BLaER1 treated with 17β-estradiol and CSF1 and Interleukin-3, amounts not matched to agents 10 nM and 100 nM (cell line): ENCODE measurements at regions not wholly inside any gene's neighbourhood (a gene's known extent, or its start where the extent isn't known, plus 50 kb on each side); places are given as distances from the start of the nearest gene placed in this dataset.

Experiments
- H3K27ac ChIP-seq, 11 experiments: shearing (Covaris generic); formaldehyde crosslinking; 2 replicates each; pipeline ENCODE4 v1.8.1; 2022
- H3K27me3 ChIP-seq, 11 experiments: shearing (Covaris generic); formaldehyde crosslinking; 2 replicates each; pipeline ENCODE4 v1.8.1; 2022
- H3K36me3 ChIP-seq, 11 experiments: shearing (Covaris generic); formaldehyde crosslinking; 2 replicates each; pipeline ENCODE4 v1.8.1; 2022
- H3K4me1 ChIP-seq, 10 experiments: shearing (Covaris generic); formaldehyde crosslinking; 2 replicates each; pipeline ENCODE4 v1.8.1; 2022
- H3K4me2 ChIP-seq, 11 experiments: shearing (Covaris generic); formaldehyde crosslinking; 2 replicates each; pipeline ENCODE4 v1.8.1; 2022
- H3K4me3 ChIP-seq, 10 experiments: shearing (Covaris generic); formaldehyde crosslinking; 2 replicates each; pipeline ENCODE4 v1.8.1; 2022
- H3K9ac ChIP-seq, 11 experiments: shearing (Covaris generic); formaldehyde crosslinking; 2 replicates each; pipeline ENCODE4 v1.8.1; 2022
- H3K9me3 ChIP-seq, 11 experiments: shearing (Covaris generic); formaldehyde crosslinking; replicated peaks in 1 of 11; 2 replicates each; pipeline ENCODE4 v1.8.1; 2022
- H4K20me1 ChIP-seq, 11 experiments: shearing (Covaris generic); formaldehyde crosslinking; 2 replicates each; pipeline ENCODE4 v1.8.1; 2022
- Cebpa-rat ChIP-seq, 11 experiments: shearing (Covaris generic); IDR thresholded peaks; 2 replicates each; pipeline ENCODE4 v1.8.1; 2022

DNA sequence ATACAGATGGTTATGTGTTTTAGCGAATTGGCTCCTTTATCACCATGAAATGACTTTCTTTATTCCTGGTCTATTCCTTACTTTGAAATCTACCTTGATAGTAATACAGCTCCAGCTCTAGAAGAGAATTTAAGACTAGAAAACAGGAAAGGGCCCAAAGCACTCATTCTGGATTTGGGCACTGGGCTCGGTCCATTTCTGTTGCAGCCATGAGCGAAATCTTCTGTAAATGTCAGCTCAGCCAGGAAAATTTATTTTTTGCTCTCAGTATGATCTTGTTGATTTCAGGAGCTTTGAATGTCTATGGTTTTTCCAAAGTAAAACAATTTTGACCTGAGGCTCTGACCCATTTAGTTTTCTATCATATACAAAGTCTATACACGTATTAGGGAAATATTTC, 104.1 kb downstream of the DIRAS2 start:
- no peak for TF ChIP-seq Cebpa-rat (IDR thresholded peaks at IDR 0.05)
- Histone ChIP-seq H4K20me1 (no peaks in the 10 kb centered on the region), H3K4me3 (no peak overlapping the region), H3K9me3 (no peaks in the 10 kb centered on the region), H3K4me1 (no peaks in the 10 kb centered on the region), H3K36me3 (no peaks in the 10 kb centered on the region), H3K27ac (no peak overlapping the region), H3K9ac (no peak overlapping the region), H3K4me2 (no peak overlapping the region), H3K27me3 (no peaks in the 10 kb centered on the region)

DNA sequence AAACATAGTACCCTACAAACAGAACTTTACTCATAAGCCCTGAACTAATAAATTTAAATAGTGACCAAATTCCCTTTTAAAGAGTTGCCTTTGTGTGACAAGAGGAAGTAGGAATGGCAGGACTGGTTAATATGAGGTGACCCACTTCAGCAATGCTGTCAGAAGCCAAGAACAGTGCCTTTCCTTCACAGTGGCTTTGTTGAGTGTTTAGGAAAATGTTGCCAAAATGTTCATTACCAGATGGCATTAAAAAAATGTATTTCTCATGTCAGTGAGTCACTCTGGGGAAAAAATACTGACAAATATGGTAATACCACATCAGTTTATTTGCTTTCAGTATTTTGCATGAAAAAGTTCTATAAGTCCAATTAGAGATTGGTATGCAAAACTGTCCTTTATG, 103.3 kb downstream of the DIRAS2 start:
- Histone ChIP-seq H3K4me2 (no peak overlapping the region), H3K4me1 (no peaks in the 10 kb centered on the region), H3K4me3 (no peak overlapping the region), H4K20me1 (no peaks in the 10 kb centered on the region), H3K27ac (no peak overlapping the region), H3K9me3 (no peaks in the 10 kb centered on the region), H3K36me3 (no peaks in the 10 kb centered on the region), H3K27me3 (no peaks in the 10 kb centered on the region), H3K9ac (no peak overlapping the region)
- no peak for TF ChIP-seq Cebpa-rat (IDR thresholded peaks at IDR 0.05)

DNA sequence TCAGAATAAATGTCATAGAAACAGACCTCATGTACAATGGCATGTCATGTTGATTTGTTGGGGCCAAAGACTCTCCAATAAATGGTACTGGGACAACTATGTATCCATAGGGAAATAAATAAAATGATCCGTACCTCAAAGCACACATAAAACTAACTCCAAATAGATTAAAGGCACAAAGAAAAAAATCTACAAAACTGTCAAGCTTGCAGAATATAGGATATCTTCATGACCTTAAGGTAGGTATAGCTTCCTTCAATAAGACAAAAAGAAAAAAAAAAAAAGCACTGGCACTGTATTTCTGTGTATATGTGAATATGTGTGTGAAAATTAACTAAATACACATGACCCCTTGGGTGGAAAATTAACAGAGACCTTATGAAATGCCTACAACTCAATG, 101.9 kb downstream of the DIRAS2 start:
- H3K27ac ChIP-seq, result no peak overlapping the region
- H4K20me1 ChIP-seq, result no peaks in the 10 kb centered on the region
- H3K9me3 ChIP-seq, result no peaks in the 10 kb centered on the region
- no peak overlapping the region for H3K4me2 ChIP-seq
- no peak for TF ChIP-seq Cebpa-rat (IDR thresholded peaks at IDR 0.05)
- H3K4me3 ChIP-seq, result no peak overlapping the region
- no peaks in the 10 kb centered on the region for H3K4me1 ChIP-seq
- no peaks in the 10 kb centered on the region for H3K27me3 ChIP-seq
- no peaks in the 10 kb centered on the region for H3K36me3 ChIP-seq
- H3K9ac ChIP-seq, result no peak overlapping the region

DNA sequence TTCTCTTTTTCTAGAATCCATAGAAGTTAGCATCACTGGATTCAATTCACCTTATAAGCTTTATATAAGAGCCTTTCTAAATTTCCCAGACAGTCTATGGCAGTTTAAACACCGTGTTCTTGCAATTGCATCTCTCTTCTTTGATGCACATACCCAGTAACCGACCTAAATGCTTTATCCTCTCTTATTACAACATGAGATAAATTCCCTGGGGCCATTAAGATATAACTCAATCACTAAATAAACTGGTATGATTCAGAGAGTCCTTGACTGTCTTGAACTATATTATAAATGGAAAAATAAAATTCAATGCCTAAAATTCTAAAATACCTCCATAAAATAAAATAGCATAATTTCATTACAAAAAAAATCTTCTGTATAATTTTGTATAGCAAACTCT, 98.1 kb downstream of the DIRAS2 start:
- Histone ChIP-seq H3K9me3 (peaks cover 18 to 26% (median 25%) of the 10 kb centered on the region in 11 experiments), H3K27me3 (no peaks in the 10 kb centered on the region)
- TF ChIP-seq Cebpa-rat (IDR thresholded peaks at IDR 0.05), result no peak

DNA sequence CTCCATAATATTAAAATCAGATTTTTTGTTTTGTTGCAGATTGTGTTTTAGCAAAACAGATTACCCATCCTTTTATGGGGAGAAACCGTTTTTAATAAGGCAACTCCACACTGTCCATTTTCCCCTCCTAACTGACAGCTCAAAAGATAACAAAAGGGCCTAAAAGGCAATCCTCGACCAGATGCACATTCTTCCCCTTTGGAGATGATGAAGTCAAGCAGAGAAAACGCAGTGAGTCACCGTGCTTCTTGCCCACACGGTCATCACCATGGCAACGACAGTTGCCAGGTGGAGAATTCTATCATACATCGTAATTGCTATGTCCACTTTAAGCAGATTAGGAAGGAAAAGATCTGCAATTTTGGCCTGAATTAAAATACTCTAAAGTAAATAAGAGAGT, 96.4 kb downstream of the DIRAS2 start:
- H3K4me3 ChIP-seq, result no peak overlapping the region
- no peak for TF ChIP-seq Cebpa-rat (IDR thresholded peaks at IDR 0.05)
- no peak overlapping the region for H3K27ac ChIP-seq
- no peak overlapping the region for H3K9ac ChIP-seq
- no peaks in the 10 kb centered on the region for H4K20me1 ChIP-seq
- H3K9me3 ChIP-seq, result peaks cover 21 to 30% (median 26%) of the 10 kb centered on the region in 11 experiments
- H3K36me3 ChIP-seq, result no peaks in the 10 kb centered on the region
- no peaks in the 10 kb centered on the region for H3K27me3 ChIP-seq
- H3K4me2 ChIP-seq, result no peak overlapping the region
- H3K4me1 ChIP-seq, result peaks cover 0 to 7% (median 0%) of the 10 kb centered on the region in 10 experiments; a peak in 1 of 20 replicates

More for the DNA sequence above, 98.1 kb downstream of the DIRAS2 start:
- no peaks in the 10 kb centered on the region for H4K20me1 ChIP-seq
- no peak overlapping the region for H3K9ac ChIP-seq
- no peaks in the 10 kb centered on the region for H3K36me3 ChIP-seq
- H3K4me3 ChIP-seq, result no peak overlapping the region
- no peak overlapping the region for H3K4me2 ChIP-seq
- H3K27ac ChIP-seq, result no peak overlapping the region
- peaks cover 0 to 7% (median 0%) of the 10 kb centered on the region in 10 experiments; a peak in 1 of 20 replicates for H3K4me1 ChIP-seq

DNA sequence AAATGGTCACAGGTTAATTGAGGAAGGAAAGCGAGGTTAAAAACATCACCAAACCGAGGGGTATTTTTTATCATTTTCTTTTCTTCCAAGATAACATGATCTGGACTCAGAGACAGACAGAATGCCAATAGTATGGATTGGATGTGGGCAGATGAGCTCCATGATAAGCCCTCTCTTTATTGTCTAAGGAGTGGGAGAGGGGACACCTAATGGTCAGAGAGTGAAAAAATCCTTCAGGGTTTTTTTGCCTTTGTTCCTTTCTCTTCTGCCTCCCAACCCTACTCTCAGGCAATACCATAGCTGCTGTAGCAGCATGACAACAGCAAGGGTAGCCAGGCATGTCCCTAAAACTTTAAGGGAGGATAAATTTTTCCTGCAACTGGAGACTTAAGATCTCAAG, 94.7 kb downstream of the DIRAS2 start:
- Histone ChIP-seq H3K9me3 (peaks cover 21 to 30% (median 26%) of the 10 kb centered on the region in 11 experiments), H3K27me3 (no peaks in the 10 kb centered on the region), H3K4me3 (no peak overlapping the region), H3K9ac (no peak overlapping the region), H3K36me3 (no peaks in the 10 kb centered on the region), H3K27ac (no peak overlapping the region), H3K4me2 (no peak overlapping the region), H3K4me1 (peaks cover 0 to 10% (median 0%) of the 10 kb centered on the region in 10 experiments; a peak in 7 of 20 replicates), H4K20me1 (no peaks in the 10 kb centered on the region)
- TF ChIP-seq Cebpa-rat (IDR thresholded peaks at IDR 0.05), result no peak

DNA sequence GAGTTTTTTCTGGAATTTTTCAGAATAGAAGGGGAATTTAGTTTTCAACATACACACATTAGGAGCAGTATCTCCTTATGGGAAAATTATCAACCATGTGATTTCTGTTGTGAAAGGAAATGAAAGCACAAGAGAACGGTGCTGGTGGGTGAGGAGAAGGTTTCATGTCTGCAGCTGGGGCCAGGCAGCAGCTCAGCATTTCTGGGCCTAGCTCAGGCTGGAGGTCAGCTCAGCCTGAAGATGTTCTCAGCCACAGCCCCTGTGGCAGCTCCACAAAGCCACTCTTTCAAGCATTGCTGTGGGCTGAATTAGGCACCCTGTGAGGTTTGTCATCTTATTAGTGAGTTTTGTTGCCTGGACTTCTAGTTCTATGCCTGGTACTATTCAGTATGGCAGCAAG, 90.3 kb downstream of the DIRAS2 start:
- Histone ChIP-seq H3K4me1 (peaks cover 0 to 9% (median 0%) of the 10 kb centered on the region in 10 experiments; a peak in 6 of 20 replicates), H3K4me2 (peak overlapping the region in 4 of 11 experiments; percentile 11 to 23 (median 20); a peak in 4 of 22 replicates), H3K27me3 (no peaks in the 10 kb centered on the region), H3K9me3 (peaks cover 21 to 28% (median 25%) of the 10 kb centered on the region in 11 experiments), H4K20me1 (no peaks in the 10 kb centered on the region), H3K27ac (no peak overlapping the region), H3K36me3 (no peaks in the 10 kb centered on the region), H3K4me3 (no peak overlapping the region), H3K9ac (no peak overlapping the region)
- TF ChIP-seq Cebpa-rat (IDR thresholded peaks at IDR 0.05), result no peak

DNA sequence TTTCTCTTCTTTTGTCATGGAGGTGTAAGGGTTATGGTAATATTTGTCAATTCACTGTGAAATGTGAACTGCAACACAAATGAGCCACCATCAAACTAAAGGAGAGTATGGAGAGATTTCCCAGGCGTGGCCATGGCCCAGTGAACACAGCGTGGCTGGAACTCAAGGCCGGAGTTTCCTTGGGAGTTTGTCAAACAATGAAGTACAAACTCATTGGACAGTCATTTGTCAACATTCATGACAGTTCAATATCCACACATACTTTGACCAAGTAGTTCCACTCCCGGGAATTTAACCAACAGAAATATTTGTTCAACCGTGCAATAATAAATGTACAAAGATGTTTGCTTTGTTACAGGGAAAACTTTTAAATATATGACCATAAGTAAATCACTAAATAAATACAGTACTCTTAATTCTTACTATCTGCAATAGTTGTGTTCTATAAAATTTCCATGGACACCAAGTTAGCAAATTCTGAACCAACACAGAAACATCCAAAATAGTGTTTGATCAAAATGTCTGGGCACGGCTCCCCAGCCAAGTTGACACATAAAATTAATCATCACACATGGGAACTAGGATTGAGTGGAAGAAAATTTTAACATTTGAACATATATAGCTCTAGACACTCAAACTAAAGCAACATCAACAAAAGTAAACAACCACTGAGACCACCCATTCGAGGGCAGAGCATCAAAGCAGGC, 87.1 kb downstream of the DIRAS2 start:
- Histone ChIP-seq H3K36me3 (no peaks in the 10 kb centered on the region), H3K27ac (no peak overlapping the region), H3K4me2 (no peak overlapping the region), H3K27me3 (no peaks in the 10 kb centered on the region), H4K20me1 (no peaks in the 10 kb centered on the region), H3K4me3 (no peak overlapping the region), H3K4me1 (peaks cover 9 to 21% (median 15%) of the 10 kb centered on the region in 10 experiments; a peak in 18 of 20 replicates), H3K9ac (no peak overlapping the region), H3K9me3 (0 out of 22 replicates have a peak, but pooled peaks cover 0 to 3% (median 0%) of the 10 kb centered on the region in 11 experiments)
- no peak for TF ChIP-seq Cebpa-rat (IDR thresholded peaks at IDR 0.05)

DNA sequence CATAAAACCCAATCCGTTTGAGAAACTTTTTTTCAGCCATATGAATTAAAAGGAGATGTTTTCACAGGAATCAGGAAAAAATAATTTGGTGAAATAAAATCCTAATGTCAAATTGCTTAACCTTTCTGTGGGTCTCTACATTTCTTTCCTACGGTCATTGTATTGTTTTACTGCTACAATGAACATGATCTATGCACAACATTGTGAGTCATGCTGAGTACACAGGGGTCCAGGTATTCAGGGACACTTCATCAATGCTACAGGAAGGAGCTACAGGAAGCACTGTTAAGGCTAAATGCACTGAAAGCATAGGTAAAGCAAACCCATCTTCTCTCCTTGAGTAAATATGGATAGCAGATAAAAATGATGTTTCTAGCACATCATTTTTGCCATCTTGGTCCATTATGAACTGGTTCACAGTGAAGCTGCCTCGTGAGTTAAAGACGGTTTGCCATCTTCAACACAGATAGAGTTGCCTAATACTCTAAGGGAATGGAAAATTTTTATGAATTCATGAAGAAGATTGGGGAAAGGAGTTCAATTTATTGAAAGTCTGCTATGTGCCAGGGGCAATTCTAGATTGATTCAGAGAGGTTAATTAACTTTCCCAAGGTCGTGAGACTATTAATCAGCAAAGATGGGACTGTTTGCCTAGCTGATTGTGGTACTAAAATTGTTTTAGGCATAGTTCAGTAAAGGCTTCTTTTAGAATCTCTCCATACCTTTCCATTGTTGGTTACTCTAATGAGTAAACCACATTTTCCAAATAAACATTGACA, 85.5 kb downstream of the DIRAS2 start:
- Histone ChIP-seq H3K4me3 (no peak overlapping the region), H3K36me3 (no peaks in the 10 kb centered on the region), H3K4me2 (no peak overlapping the region), H3K9ac (no peak overlapping the region), H4K20me1 (no peaks in the 10 kb centered on the region), H3K9me3 (0 out of 22 replicates have a peak, but pooled peaks cover 0 to 3% (median 0%) of the 10 kb centered on the region in 11 experiments), H3K4me1 (peaks cover 9 to 21% (median 15%) of the 10 kb centered on the region in 10 experiments; a peak in 18 of 20 replicates), H3K27me3 (no peaks in the 10 kb centered on the region), H3K27ac (no peak overlapping the region)
- TF ChIP-seq Cebpa-rat (IDR thresholded peaks at IDR 0.05), result no peak
